Chondrocyte (in vitro differentiated cells): ENCODE measurements at regions not wholly inside any gene's neighbourhood (a gene's known extent, or its start where the extent isn't known, plus 50 kb on each side); places are given as distances from the start of the nearest gene placed in this dataset.

Experiments used
- DNase-seq: peaks from one replicate; pipeline ENCODE4 v3.0.0; 2021; ENCODE audit warnings: mixed read lengths, low spot score
- H3K27ac Mint-ChIP-seq: one replicate; pipeline ENCODE4 v1.8.0; 2021; ENCODE audit warnings: mild to moderate bottlenecking, moderate library complexity, mixed read lengths; ENCODE audit not compliant: unreplicated experiment
- H3K27me3 Mint-ChIP-seq: 2 replicates; pipeline ENCODE4 v1.8.0; 2021; ENCODE audit warnings: low read depth, mixed read lengths
- H3K36me3 Mint-ChIP-seq: 2 replicates; pipeline ENCODE4 v1.8.0; 2021; ENCODE audit warnings: low read depth, mixed read lengths
- H3K4me1 Mint-ChIP-seq: 2 replicates; pipeline ENCODE4 v1.8.0; 2021; ENCODE audit warnings: low read depth, mild to moderate bottlenecking, mixed read lengths
- H3K4me3 Mint-ChIP-seq: one replicate; pipeline ENCODE4 v1.8.0; 2021; ENCODE audit warnings: mild to moderate bottlenecking, moderate library complexity, mixed read lengths; ENCODE audit not compliant: unreplicated experiment
- H3K9me3 Mint-ChIP-seq: 2 replicates; pipeline ENCODE4 v1.8.0; 2021; ENCODE audit warnings: low read depth, mixed read lengths
- CTCF ChIP-seq: fragments of 200-600 bp; sonication (generic); IDR thresholded peaks from 2 replicates; pipeline ENCODE4 v1.5.0; 2021; ENCODE audit warnings: antibody characterized with exemption, mild to moderate bottlenecking, moderate library complexity

- Mint-ChIP-seq H3K27me3 (no peaks in the 10 kb centered on the region), H3K9me3 (peaks cover 2% of the 10 kb centered on the region), H3K27ac (no peak overlapping the region), H3K4me1 (no peaks in the 10 kb centered on the region), H3K4me3 (no peak overlapping the region), H3K36me3 (no peaks in the 10 kb centered on the region)
- TF ChIP-seq CTCF = no peak
- DNase-seq = no peak
Observed at GRCh38 chr6:140281236-140281635, 906.8 kb upstream of the CITED2 start.

- peaks cover 2% of the 10 kb centered on the region for H3K9me3 Mint-ChIP-seq
- no peak for TF ChIP-seq CTCF
- no peak for DNase-seq
- no peaks in the 10 kb centered on the region for H3K27me3 Mint-ChIP-seq
- no peak overlapping the region for H3K27ac Mint-ChIP-seq
- H3K36me3 Mint-ChIP-seq = no peaks in the 10 kb centered on the region
- H3K4me3 Mint-ChIP-seq = no peak overlapping the region
- no peaks in the 10 kb centered on the region for H3K4me1 Mint-ChIP-seq
Observed at GRCh38 chr6:140276719-140277118, 902.3 kb upstream of the CITED2 start.

- no peaks in the 10 kb centered on the region for H3K27me3 Mint-ChIP-seq
- H3K27ac Mint-ChIP-seq = no peak overlapping the region
Observed at GRCh38 chr6:140276133-140276532, 901.7 kb upstream of the CITED2 start.

GRCh38 chr6:140275725-140276124 is 901.3 kb upstream of the CITED2 start:
- Mint-ChIP-seq H3K4me1 (no peaks in the 10 kb centered on the region), H3K36me3 (no peaks in the 10 kb centered on the region), H3K27me3 (no peaks in the 10 kb centered on the region), H3K9me3 (peaks cover 2% of the 10 kb centered on the region), H3K27ac (no peak overlapping the region), H3K4me3 (no peak overlapping the region)
- no peak for DNase-seq
- no peak for TF ChIP-seq CTCF

More at GRCh38 chr6:140276133-140276532, 901.7 kb upstream of the CITED2 start:
- H3K9me3 Mint-ChIP-seq = peaks cover 2% of the 10 kb centered on the region
- H3K36me3 Mint-ChIP-seq = no peaks in the 10 kb centered on the region
- TF ChIP-seq CTCF = no peak
- DNase-seq = no peak
- no peaks in the 10 kb centered on the region for H3K4me1 Mint-ChIP-seq
- no peak overlapping the region for H3K4me3 Mint-ChIP-seq

GRCh38 chr6:140274548-140274947 is 900.1 kb upstream of the CITED2 start:
- Mint-ChIP-seq H3K27me3 (no peaks in the 10 kb centered on the region), H3K27ac (no peak overlapping the region), H3K9me3 (no peaks in the 10 kb centered on the region), H3K4me3 (no peak overlapping the region), H3K36me3 (no peaks in the 10 kb centered on the region), H3K4me1 (no peaks in the 10 kb centered on the region)
- DNase-seq = no peak
- TF ChIP-seq CTCF = no peak
